ENCODE measurements at regions not wholly inside any gene's neighbourhood (a gene's known extent, or its start where the extent isn't known, plus 50 kb on each side); places are given as distances from the start of the nearest gene placed in this dataset.

DNA sequence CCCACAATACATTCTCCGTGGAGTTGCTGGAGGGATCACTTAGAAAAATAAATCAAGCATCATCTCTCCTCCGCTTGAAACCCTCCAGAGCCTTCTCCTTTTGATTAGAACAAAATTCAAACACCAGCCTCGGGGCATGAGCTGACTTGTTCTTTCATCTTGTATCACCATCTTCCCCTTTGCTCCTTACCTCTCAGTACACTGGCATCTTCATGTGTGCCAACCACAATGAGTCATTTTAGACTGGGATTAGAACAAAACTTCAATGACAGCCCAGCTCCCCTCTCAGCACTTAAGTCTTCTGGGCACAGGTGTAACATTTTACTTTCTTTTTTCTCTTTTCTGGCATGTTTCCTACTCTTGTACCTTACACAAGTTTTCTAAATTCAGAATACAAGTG lies 1159.2 kb upstream of the TMEM132C start:
- TF ChIP-seq, protein P1, sequence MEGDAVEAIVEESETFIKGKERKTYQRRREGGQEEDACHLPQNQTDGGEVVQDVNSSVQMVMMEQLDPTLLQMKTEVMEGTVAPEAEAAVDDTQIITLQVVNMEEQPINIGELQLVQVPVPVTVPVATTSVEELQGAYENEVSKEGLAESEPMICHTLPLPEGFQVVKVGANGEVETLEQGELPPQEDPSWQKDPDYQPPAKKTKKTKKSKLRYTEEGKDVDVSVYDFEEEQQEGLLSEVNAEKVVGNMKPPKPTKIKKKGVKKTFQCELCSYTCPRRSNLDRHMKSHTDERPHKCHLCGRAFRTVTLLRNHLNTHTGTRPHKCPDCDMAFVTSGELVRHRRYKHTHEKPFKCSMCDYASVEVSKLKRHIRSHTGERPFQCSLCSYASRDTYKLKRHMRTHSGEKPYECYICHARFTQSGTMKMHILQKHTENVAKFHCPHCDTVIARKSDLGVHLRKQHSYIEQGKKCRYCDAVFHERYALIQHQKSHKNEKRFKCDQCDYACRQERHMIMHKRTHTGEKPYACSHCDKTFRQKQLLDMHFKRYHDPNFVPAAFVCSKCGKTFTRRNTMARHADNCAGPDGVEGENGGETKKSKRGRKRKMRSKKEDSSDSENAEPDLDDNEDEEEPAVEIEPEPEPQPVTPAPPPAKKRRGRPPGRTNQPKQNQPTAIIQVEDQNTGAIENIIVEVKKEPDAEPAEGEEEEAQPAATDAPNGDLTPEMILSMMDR (conservative IDR thresholded peaks at IDR 0.05; ENCODE audit: low read depth, low read length), result no peak
- H3K4me3 ChIP-seq (ENCODE audit: low read depth, low read length), result no peak overlapping the region
- DNase-seq (ENCODE audit: low read depth), result no peak

DNA sequence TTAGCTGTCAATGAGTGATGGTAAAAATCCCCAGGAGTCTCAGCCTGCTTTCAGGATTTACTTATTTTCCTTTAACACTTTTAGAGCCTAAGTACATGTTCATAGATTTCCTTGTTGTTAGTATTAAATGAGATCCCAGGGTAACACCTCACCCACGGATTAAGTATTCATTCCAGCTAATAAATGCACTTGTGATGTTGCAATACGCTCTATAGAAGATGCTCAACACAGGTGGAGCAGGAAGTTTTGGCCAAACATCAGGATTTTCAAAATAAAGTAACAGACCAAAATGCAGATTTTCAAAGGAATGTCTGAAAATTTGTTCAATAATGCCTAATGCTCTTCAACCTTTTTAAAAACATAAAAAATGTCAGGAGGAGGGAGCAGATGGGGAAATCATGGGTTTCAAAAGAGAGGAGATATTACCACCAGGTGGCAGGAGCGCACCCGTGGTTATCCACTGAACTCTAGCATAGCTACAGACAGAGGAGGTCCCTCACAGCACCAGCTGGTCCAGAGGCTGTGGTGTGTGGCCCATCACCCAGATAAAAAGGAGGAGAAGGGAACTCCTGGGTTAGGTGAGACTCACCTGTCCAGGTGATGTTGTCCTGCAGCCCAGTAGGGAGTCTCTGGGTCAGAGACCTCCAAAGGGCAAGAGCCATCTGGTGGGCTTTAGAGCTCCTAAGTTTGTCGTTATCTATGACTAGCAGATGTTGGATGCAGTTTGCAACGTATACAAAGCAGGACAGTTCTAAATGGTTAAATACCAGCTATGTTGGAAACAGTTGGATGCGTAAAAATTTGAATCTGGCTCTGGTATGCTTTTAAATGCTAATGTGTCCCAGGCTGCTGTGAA lies 1158.4 kb upstream of the TMEM132C start:
- DNase-seq (ENCODE audit: low read depth), result no peak
- no peak overlapping the region for H3K4me3 ChIP-seq (ENCODE audit: low read depth, low read length)
- TF ChIP-seq, protein P1 (conservative IDR thresholded peaks at IDR 0.05; ENCODE audit: low read depth, low read length), result peak; percentile 80

DNA sequence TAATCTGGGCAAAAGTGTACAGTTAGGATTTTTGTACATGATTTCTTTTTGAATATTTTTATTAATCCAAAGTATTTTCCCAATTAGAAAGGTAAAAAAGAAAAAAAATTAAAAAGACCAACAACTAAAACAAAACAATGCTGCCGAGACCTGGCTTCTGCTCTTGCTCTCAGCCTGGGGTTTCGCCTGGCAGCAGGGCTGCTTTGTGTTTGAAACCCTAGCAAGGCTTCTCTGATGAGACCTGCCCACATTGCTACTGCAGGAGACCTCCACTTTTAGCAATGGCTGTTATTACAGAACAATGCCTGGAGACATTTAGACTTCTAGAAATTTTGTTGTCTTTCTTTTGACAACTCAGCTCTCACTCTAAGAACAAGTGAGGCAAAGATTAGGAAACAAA lies 1153.0 kb upstream of the TMEM132C start:
- DNase-seq (ENCODE audit: low read depth), result no peak
- H3K4me3 ChIP-seq (ENCODE audit: low read depth, low read length), result no peak overlapping the region
- TF ChIP-seq, protein P1 (conservative IDR thresholded peaks at IDR 0.05; ENCODE audit: low read depth, low read length), result no peak

DNA sequence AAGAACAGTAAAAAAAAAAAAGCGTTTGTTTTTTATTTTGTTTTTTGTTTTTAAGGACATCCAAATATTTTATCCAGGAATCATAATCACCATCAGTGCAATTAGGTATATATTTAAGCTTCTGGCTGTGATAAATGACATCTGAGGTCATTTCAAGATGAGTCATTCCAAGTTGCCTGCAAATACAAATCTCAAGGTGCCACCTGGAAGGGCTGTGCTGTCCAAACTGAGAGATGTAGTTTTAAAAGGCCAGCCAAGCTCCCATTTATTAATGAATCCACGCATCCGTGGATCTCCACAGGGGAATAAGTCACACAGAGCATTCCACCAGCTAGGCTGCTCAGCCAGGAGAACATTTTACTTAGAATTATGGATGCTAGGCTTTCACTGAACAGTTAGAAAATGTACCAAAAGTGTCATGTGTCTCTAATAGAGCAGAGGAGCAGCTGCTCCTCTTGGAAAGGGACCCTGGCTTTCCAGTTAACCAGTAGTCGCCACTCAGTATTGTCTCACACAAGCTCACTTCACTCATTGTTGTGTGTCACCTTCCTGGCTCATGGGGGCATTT lies 1151.4 kb upstream of the TMEM132C start:
- DNase-seq (ENCODE audit: low read depth), result no peak
- no peak overlapping the region for H3K4me3 ChIP-seq (ENCODE audit: low read depth, low read length)
- TF ChIP-seq, protein P1 (conservative IDR thresholded peaks at IDR 0.05; ENCODE audit: low read depth, low read length), result no peak

DNA sequence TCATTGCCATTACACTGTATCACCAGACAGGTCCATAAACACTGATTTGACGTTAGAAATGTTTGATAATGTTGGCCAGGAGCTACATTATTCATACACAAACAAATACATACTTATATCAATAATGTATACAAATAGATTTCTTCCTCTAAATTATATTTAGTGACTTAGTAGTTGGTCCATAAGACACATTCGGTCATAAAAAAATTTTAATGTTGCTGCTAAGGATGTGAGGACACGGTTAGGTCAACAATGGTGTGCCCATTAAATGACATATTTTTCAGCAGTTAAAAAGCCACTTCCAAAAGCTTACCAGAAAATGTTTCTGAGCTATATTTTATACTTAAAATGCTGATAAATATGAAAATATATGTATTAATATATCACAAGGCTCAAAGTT lies 1148.7 kb upstream of the TMEM132C start:
- H3K4me3 ChIP-seq (ENCODE audit: low read depth, low read length), result no peak overlapping the region
- TF ChIP-seq, protein P1 (conservative IDR thresholded peaks at IDR 0.05; ENCODE audit: low read depth, low read length), result no peak
- no peak for DNase-seq (ENCODE audit: low read depth)

DNA sequence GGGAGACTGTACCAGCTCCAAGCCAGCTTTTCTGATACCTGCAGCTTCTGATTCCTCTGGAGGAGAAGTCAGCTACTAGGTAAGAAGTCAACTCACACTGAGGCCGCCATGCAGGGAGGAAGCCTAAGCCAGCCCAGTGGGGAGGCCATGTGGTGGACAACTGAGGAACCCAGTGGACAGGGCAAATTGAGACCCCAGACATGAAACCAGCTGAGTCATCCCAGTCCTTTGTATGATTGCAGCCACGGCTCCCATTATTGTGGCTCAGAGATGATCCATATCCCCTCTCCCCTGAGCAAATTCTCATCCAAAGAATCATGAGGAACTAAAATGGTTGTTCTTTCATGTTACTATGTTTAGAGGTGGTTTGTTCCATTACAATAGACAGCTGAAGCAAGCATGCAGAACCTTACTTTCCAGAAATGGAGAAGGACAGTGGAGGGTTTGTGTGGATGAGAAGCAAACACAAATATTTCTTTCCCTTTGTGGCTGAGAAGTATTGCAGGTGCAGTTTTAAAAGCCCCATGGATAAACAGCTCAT lies 1147.3 kb upstream of the TMEM132C start:
- TF ChIP-seq, protein P1 (conservative IDR thresholded peaks at IDR 0.05; ENCODE audit: low read depth, low read length), result no peak
- DNase-seq (ENCODE audit: low read depth), result no peak
- H3K4me3 ChIP-seq (ENCODE audit: low read depth, low read length), result no peak overlapping the region
